ENCODE measurements at regions not wholly inside any gene's neighbourhood (a gene's known extent, or its start where the extent isn't known, plus 50 kb on each side); places are given as distances from the start of the nearest gene placed in this dataset.

GRCh38 chr4:132540268-132540667 is 608.8 kb upstream of the PCDH10 start:
- DNase-seq (ENCODE audit: low read depth) = no peak

- DNase-seq (ENCODE audit: low read depth) = no peak
Measured at GRCh38 chr4:132540797-132541196, 608.3 kb upstream of the PCDH10 start.

- no peak for DNase-seq (ENCODE audit: low read depth)
Measured at GRCh38 chr4:132542228-132542627, 606.9 kb upstream of the PCDH10 start.

GRCh38 chr4:132548463-132548862 is 600.6 kb upstream of the PCDH10 start:
- no peak for DNase-seq (ENCODE audit: low read depth)

GRCh38 chr4:132556316-132556715 is 592.8 kb upstream of the PCDH10 start:
- no peak for DNase-seq (ENCODE audit: low read depth)

GRCh38 chr4:132557660-132558059 is 591.4 kb upstream of the PCDH10 start:
- DNase-seq (ENCODE audit: low read depth) = no peak

GRCh38 chr4:132564920-132565319 is 584.2 kb upstream of the PCDH10 start:
- DNase-seq (ENCODE audit: low read depth) = no peak

GRCh38 chr4:132565542-132565941 is 583.6 kb upstream of the PCDH10 start:
- DNase-seq (ENCODE audit: low read depth) = no peak

- DNase-seq (ENCODE audit: low read depth) = no peak
Measured at GRCh38 chr4:132572210-132572609, 576.9 kb upstream of the PCDH10 start.

GRCh38 chr4:132587626-132588025 is 561.5 kb upstream of the PCDH10 start:
- DNase-seq (ENCODE audit: low read depth) = no peak

- DNase-seq (ENCODE audit: low read depth) = no peak
Measured at GRCh38 chr4:132592340-132592739, 556.8 kb upstream of the PCDH10 start.

GRCh38 chr4:132592850-132593249 is 556.2 kb upstream of the PCDH10 start:
- no peak for DNase-seq (ENCODE audit: low read depth)

- DNase-seq (ENCODE audit: low read depth) = no peak
Measured at GRCh38 chr4:132593717-132594400, 555.2 kb upstream of the PCDH10 start.

- no peak for DNase-seq (ENCODE audit: low read depth)
Measured at GRCh38 chr4:132596186-132596585, 552.9 kb upstream of the PCDH10 start.

- DNase-seq (ENCODE audit: low read depth) = no peak
Measured at GRCh38 chr4:132605551-132605950, 543.5 kb upstream of the PCDH10 start.

GRCh38 chr4:132614682-132615081 is 534.4 kb upstream of the PCDH10 start:
- DNase-seq (ENCODE audit: low read depth) = no peak

GRCh38 chr4:132619968-132620367 is 529.1 kb upstream of the PCDH10 start:
- no peak for DNase-seq (ENCODE audit: low read depth)

GRCh38 chr4:132642016-132642817 is 506.9 kb upstream of the PCDH10 start:
- DNase-seq (ENCODE audit: low read depth) = no peak

GRCh38 chr4:132646186-132646585 is 502.9 kb upstream of the PCDH10 start:
- no peak for DNase-seq (ENCODE audit: low read depth)

- DNase-seq (ENCODE audit: low read depth) = no peak
Measured at GRCh38 chr4:132651196-132651595, 497.9 kb upstream of the PCDH10 start.

GRCh38 chr4:132660181-132660580 is 488.9 kb upstream of the PCDH10 start:
- no peak for DNase-seq (ENCODE audit: low read depth)

- DNase-seq (ENCODE audit: low read depth) = no peak
Measured at GRCh38 chr4:132662456-132662855, 486.6 kb upstream of the PCDH10 start.

- DNase-seq (ENCODE audit: low read depth) = no peak
Measured at GRCh38 chr4:132669786-132670185, 479.3 kb upstream of the PCDH10 start.

- no peak for DNase-seq (ENCODE audit: low read depth)
Measured at GRCh38 chr4:132670557-132670956, 478.5 kb upstream of the PCDH10 start.

All from activated gamma-delta T cell treated with anti-CD3 and anti-CD28 coated beads, Interleukin-2, amount 50 U/mL, for 16 hours (primary cell).